Liver (tissue), 8 donors: ENCODE measurements at regions not wholly inside any gene's neighbourhood (a gene's known extent, or its start where the extent isn't known, plus 50 kb on each side); places are given as distances from the start of the nearest gene placed in this dataset.

ENCODE experiments used
- DNase-seq: peaks from one replicate; pipeline ENCODE4 v3.0.0-alpha.2; 2017; ENCODE audit warnings: low spot score
- H3K27ac ChIP-seq, 2 donors: one replicate each; pipeline ENCODE4 v1.7.0; 2013; ENCODE audit warnings: inconsistent platforms in 2 of 2, low read length in 2 of 2, control low read depth in 1 of 2, low read depth in 1 of 2, mild to moderate bottlenecking in 1 of 2
- H3K27me3 ChIP-seq, 4 donors: one replicate each; pipeline versions ENCODE4 v1.6.1 to v1.7.0; 2013; ENCODE audit warnings: low read length in 3 of 4, inconsistent platforms in 1 of 4, mild to moderate bottlenecking in 1 of 4, moderate library complexity in 1 of 4; ENCODE audit not compliant: control insufficient read depth in 4 of 4, insufficient read depth in 4 of 4
- H3K36me3 ChIP-seq, 4 donors: one replicate each; pipeline versions ENCODE4 v1.6.1 to v1.7.0; 2013; ENCODE audit warnings: low read length in 3 of 4, mild to moderate bottlenecking in 3 of 4, low read depth in 1 of 4, moderate library complexity in 1 of 4; ENCODE audit not compliant: control insufficient read depth in 4 of 4, insufficient read depth in 3 of 4
- H3K4me1 ChIP-seq, 4 donors: one replicate each; pipeline versions ENCODE4 v1.6.1 to v1.7.0; 2013; ENCODE audit warnings: low read length in 3 of 4, mild to moderate bottlenecking in 3 of 4, moderate library complexity in 1 of 4; ENCODE audit not compliant: control insufficient read depth in 4 of 4, insufficient read depth in 4 of 4
- H3K4me3 ChIP-seq, 3 donors: one replicate each; pipeline versions ENCODE4 v1.6.1 to v1.7.0; 2013; ENCODE audit warnings: low read length in 3 of 3, control low read depth in 1 of 3, low read depth in 1 of 3, mild to moderate bottlenecking in 1 of 3
- H3K9ac ChIP-seq, 2 donors: one replicate each; pipeline ENCODE4 v1.7.0; 2013; ENCODE audit warnings: low read length in 2 of 2, mild to moderate bottlenecking in 2 of 2, moderate library complexity in 2 of 2, control low read depth in 1 of 2, low read depth in 1 of 2
- H3K9me3 ChIP-seq, 4 donors: one replicate each; pipeline versions ENCODE4 v1.6.1 to v1.7.0; 2013; ENCODE audit warnings: low read length in 3 of 4; ENCODE audit not compliant: control insufficient read depth in 4 of 4
- CTCF ChIP-seq: fragments of 150-350 bp; IDR thresholded peaks from 2 replicates; pipeline ENCODE4 v1.5.1; 2017; ENCODE audit warnings: improper control_type of control experiment, low read depth, low read length; ENCODE audit not compliant: missing input control
- EGR1 ChIP-seq, 2 donors: IDR thresholded peaks; 2 replicates each; pipeline ENCODE4 v1.6.1; 2016 to 2018; ENCODE audit warnings: antibody characterized with exemption in 2 of 2, low read depth in 2 of 2
- FOXA1 ChIP-seq: IDR thresholded peaks from 2 replicates; pipeline ENCODE4 v1.6.1; 2016; ENCODE audit warnings: antibody characterized with exemption
- FOXA2 ChIP-seq: IDR thresholded peaks from 2 replicates; pipeline ENCODE4 v1.6.1; 2016; ENCODE audit warnings: antibody characterized with exemption
- GABPA ChIP-seq, 2 donors: IDR thresholded peaks in 1 of 2; conservative IDR thresholded peaks in 1 of 2; 2 replicates each; pipeline ENCODE4 v1.6.1; 2016; ENCODE audit warnings: antibody characterized with exemption in 2 of 2, mild to moderate bottlenecking in 1 of 2, moderate library complexity in 1 of 2
- HNF4A ChIP-seq, 2 donors: conservative IDR thresholded peaks; 2 replicates each; pipeline ENCODE4 v1.6.1; 2016; ENCODE audit warnings: antibody characterized with exemption in 2 of 2, mild to moderate bottlenecking in 2 of 2
- HNF4G ChIP-seq: IDR thresholded peaks from 2 replicates; pipeline ENCODE4 v1.6.1; 2016; ENCODE audit warnings: antibody characterized with exemption
- JUND ChIP-seq, 2 donors: IDR thresholded peaks; 2 replicates each; pipeline ENCODE4 v1.6.1; 2016; ENCODE audit warnings: antibody characterized with exemption in 2 of 2
- NR2F2 ChIP-seq: IDR thresholded peaks from 2 replicates; pipeline ENCODE4 v1.6.1; 2016; ENCODE audit warnings: antibody characterized with exemption
- RAD21 ChIP-seq, 2 donors: IDR thresholded peaks; 2 replicates each; pipeline ENCODE4 v1.6.1; 2016; ENCODE audit warnings: antibody characterized with exemption in 2 of 2, mild to moderate bottlenecking in 2 of 2
- REST ChIP-seq: IDR thresholded peaks from 2 replicates; pipeline ENCODE4 v1.6.1; 2016; ENCODE audit warnings: antibody characterized with exemption, mild to moderate bottlenecking
- RXRA ChIP-seq, 2 donors: IDR thresholded peaks; 2 replicates each; pipeline ENCODE4 v1.6.1; 2017 to 2018; ENCODE audit warnings: antibody characterized with exemption in 2 of 2, mild to moderate bottlenecking in 1 of 2
- SP1 ChIP-seq: IDR thresholded peaks from 2 replicates; pipeline ENCODE4 v1.6.1; 2018; ENCODE audit warnings: antibody characterized with exemption, mild to moderate bottlenecking
- TAF1 ChIP-seq: conservative IDR thresholded peaks from 2 replicates; pipeline ENCODE4 v1.6.1; 2016; ENCODE audit warnings: antibody characterized with exemption, mild to moderate bottlenecking
- YY1 ChIP-seq: IDR thresholded peaks from 2 replicates; pipeline ENCODE4 v1.6.1; 2016; ENCODE audit warnings: antibody characterized with exemption, mild to moderate bottlenecking
- ZBTB33 ChIP-seq: IDR thresholded peaks from 2 replicates; pipeline ENCODE4 v1.6.1; 2016; ENCODE audit warnings: antibody characterized with exemption
- WGBS: extraction: QIAGEN DNeasy Blood & Tissue Kit; methylation state at CpG from one replicate; pipeline ENCODE4 v1.1.7; 2013; 5-methylcytosine and 5-hydroxymethylcytosine counted together
- TF ChIP-seq, protein P1 (sequence below): IDR thresholded peaks from 2 replicates; pipeline ENCODE4 v1.6.1; 2016; ENCODE audit warnings: antibody characterized with exemption
- TF ChIP-seq, protein P2 (sequence below): IDR thresholded peaks from 2 replicates; pipeline ENCODE4 v1.6.1; 2016; ENCODE audit warnings: antibody characterized with exemption
- donor health status: healthy.
- donor health status: healthy.
- donor health status: healthy.
- donor health status: healthy.
- donor health status: healthy.

DNA sequence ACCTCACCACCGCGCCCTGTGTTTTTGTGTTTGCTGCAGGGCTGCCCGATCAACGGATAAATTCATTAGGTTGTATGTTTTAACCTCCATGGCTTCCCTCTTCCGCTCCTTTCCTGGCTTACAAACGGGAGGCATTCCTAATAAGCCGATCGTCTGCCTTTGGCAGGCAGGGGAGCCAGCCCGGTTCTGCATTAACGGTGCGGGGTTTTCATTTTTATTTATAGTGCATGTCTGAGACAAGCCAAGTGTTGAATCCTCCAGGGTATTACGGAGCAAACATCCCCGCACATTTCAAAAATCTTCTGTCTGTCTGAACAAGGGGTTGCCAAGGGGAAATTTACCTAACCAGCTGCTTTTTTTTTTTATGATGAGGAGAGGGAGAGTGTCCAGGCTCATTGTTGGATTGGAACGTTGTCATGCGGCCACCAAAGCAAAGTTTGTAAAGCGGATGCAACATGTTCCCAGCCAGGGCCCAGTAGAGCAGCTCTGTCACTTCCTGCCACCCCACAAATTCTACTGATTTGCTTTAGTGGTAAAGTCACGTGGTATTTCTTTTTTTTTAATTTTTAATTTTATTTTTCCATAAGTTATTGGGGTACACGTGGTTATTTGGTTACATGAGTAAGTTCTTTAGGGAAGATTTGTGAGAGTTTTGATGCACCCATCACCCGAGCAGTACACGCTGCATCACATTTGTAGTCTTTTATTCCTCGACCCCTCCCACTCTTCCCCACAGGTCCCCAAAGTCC is 92.3 kb upstream of the BAIAP2L1 start:
- Histone ChIP-seq H3K4me1 (peaks cover 0 to 6% (median 3%) of the 10 kb centered on the region in 4 donors), H3K9me3 (peaks cover 11 to 24% (median 15%) of the 10 kb centered on the region in 4 donors), H3K4me3 (no peak overlapping the region), H3K9ac (no peak overlapping the region), H3K27ac (no peak overlapping the region), H3K27me3 (no peaks in the 10 kb centered on the region), H3K36me3 (no peaks in the 10 kb centered on the region)
- no peak for DNase-seq
- no peak for TF ChIP-seq TAF1
- no peak for TF ChIP-seq ZBTB33
- WGBS: 90% methylated on average over 21 of the region's 21 CpGs

- 21% methylated on average over 7 of the region's 7 CpGs for WGBS
- no peaks in the 10 kb centered on the region for H3K9me3 ChIP-seq
Observed at GRCh38 chr7:98488167-98488566, 87.3 kb upstream of the BAIAP2L1 start.

More at GRCh38 chr7:98488167-98488566, 87.3 kb upstream of the BAIAP2L1 start:
- Histone ChIP-seq H3K27me3 (no peaks in the 10 kb centered on the region), H3K36me3 (no peaks in the 10 kb centered on the region), H3K4me3 (no peak overlapping the region), H3K4me1 (peaks cover 3 to 12% (median 8%) of the 10 kb centered on the region in 4 donors), H3K9ac (no peak overlapping the region), H3K27ac (peak overlapping the region; percentile 13 to 53)
- no peak for DNase-seq
- TF ChIP-seq SP1 (peak; percentile 69), REST (peak; percentile 73), RXRA (IDR thresholded peaks at IDR 0.05) (peak; percentile 96 to 98), FOXA1 (peak; percentile 76), HNF4G (peak; percentile 41), EGR1 (IDR thresholded peaks at IDR 0.05; ENCODE audit: low read depth in 2 of 2) (peak in 1 of 2 donors; percentile 63), TAF1 (no peak), YY1 (peak; percentile 90), HNF4A (conservative IDR thresholded peaks at IDR 0.05) (peak; percentile 85 to 91), JUND (IDR thresholded peaks at IDR 0.05) (peak; percentile 76 to 91), CTCF (no peak), FOXA2 (peak; percentile 88), ZBTB33 (peak; percentile 92), NR2F2 (no peak), GABPA (IDR thresholded peaks at IDR 0.05 in 1 of 2, conservative IDR thresholded peaks at IDR 0.05 in 1 of 2) (peak in 1 of 2 donors; percentile 58), RAD21 (IDR thresholded peaks at IDR 0.05) (peak in 1 of 2 donors; percentile 44)
- TF ChIP-seq, protein P1, sequence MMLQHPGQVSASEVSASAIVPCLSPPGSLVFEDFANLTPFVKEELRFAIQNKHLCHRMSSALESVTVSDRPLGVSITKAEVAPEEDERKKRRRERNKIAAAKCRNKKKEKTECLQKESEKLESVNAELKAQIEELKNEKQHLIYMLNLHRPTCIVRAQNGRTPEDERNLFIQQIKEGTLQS: peak; percentile 96
- TF ChIP-seq, protein P2, sequence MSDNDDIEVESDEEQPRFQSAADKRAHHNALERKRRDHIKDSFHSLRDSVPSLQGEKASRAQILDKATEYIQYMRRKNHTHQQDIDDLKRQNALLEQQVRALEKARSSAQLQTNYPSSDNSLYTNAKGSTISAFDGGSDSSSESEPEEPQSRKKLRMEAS: peak; percentile 91
